Pulmonary artery endothelial cell (primary cell): ENCODE measurements at regions not wholly inside any gene's neighbourhood (a gene's known extent, or its start where the extent isn't known, plus 50 kb on each side); places are given as distances from the start of the nearest gene placed in this dataset.

Source experiments
- DNase-seq: peaks from one replicate; pipeline ENCODE4 v3.0.0-alpha.2; 2011; ENCODE audit warnings: low read depth, low spot score

GRCh38 chr2:7956126-7956689 is 725.6 kb upstream of the ID2 start:
- no peak for DNase-seq

GRCh38 chr2:7961550-7961949 is 720.3 kb upstream of the ID2 start:
- no peak for DNase-seq

- DNase-seq, result no peak
Measured at GRCh38 chr2:7962161-7962560, 719.7 kb upstream of the ID2 start.

GRCh38 chr2:7963787-7964186 is 718.1 kb upstream of the ID2 start:
- no peak for DNase-seq

- DNase-seq, result no peak
Measured at GRCh38 chr2:7966032-7966431, 715.8 kb upstream of the ID2 start.

- no peak for DNase-seq
Measured at GRCh38 chr2:7967707-7968405, 714.0 kb upstream of the ID2 start.

GRCh38 chr2:7969756-7970515 is 711.9 kb upstream of the ID2 start:
- no peak for DNase-seq

GRCh38 chr2:7971248-7971647 is 710.6 kb upstream of the ID2 start:
- DNase-seq, result no peak

- DNase-seq, result no peak
Measured at GRCh38 chr2:7971841-7972240, 710.0 kb upstream of the ID2 start.

GRCh38 chr2:7972670-7973069 is 709.2 kb upstream of the ID2 start:
- no peak for DNase-seq

- DNase-seq, result no peak
Measured at GRCh38 chr2:7973801-7974480, 707.9 kb upstream of the ID2 start.

- DNase-seq, result no peak
Measured at GRCh38 chr2:7974936-7975335, 706.9 kb upstream of the ID2 start.

GRCh38 chr2:7976206-7976605 is 705.6 kb upstream of the ID2 start:
- DNase-seq, result no peak

GRCh38 chr2:7977981-7978380 is 703.9 kb upstream of the ID2 start:
- DNase-seq, result no peak

GRCh38 chr2:7982054-7982453 is 699.8 kb upstream of the ID2 start:
- DNase-seq, result no peak

- DNase-seq, result no peak
Measured at GRCh38 chr2:7983451-7983850, 698.4 kb upstream of the ID2 start.

- DNase-seq, result no peak
Measured at GRCh38 chr2:7983912-7984311, 697.9 kb upstream of the ID2 start.

- DNase-seq, result no peak
Measured at GRCh38 chr2:7984693-7985353, 697.0 kb upstream of the ID2 start.

- no peak for DNase-seq
Measured at GRCh38 chr2:7986431-7986830, 695.4 kb upstream of the ID2 start.

- no peak for DNase-seq
Measured at GRCh38 chr2:7987992-7988391, 693.9 kb upstream of the ID2 start.

GRCh38 chr2:7988440-7988839 is 693.4 kb upstream of the ID2 start:
- DNase-seq, result no peak

GRCh38 chr2:7989823-7990222 is 692.0 kb upstream of the ID2 start:
- no peak for DNase-seq
